Activated naive CD8-positive, alpha-beta T cell treated with anti-CD3 and anti-CD28 coated beads, Interleukin-2, amount 10 ng/mL, durations not matched to agents 7 days and 5 days (primary cell): ENCODE measurements at regions not wholly inside any gene's neighbourhood (a gene's known extent, or its start where the extent isn't known, plus 50 kb on each side); places are given as distances from the start of the nearest gene placed in this dataset.

Experiments
- ATAC-seq: fragments of 150-1000 bp; cut with Tn5 transposase; one replicate; pipeline ENCODE4 v1.10.0; 2021; ENCODE audit warnings: low read depth, moderate library complexity
- POLR2A ChIA-PET: fragments of 350-600 bp; sonication (Branson Sonifier 250); formaldehyde crosslinking; loops from one replicate; lab custom pipeline; 2021; ENCODE audit warnings: antibody characterized with exemption; lab: Charles Lee
- DNase-seq: peaks from one replicate; pipeline ENCODE4 v3.0.0; 2021
- H3K27ac Mint-ChIP-seq: one replicate; pipeline ENCODE4 v1.8.0; 2022; ENCODE audit warnings: mild to moderate bottlenecking, mixed read lengths
- H3K27me3 Mint-ChIP-seq: one replicate; pipeline ENCODE4 v1.8.0; 2022; ENCODE audit warnings: mild to moderate bottlenecking, moderate library complexity, mixed read lengths
- H3K36me3 Mint-ChIP-seq: one replicate; pipeline ENCODE4 v1.8.0; 2021; ENCODE audit warnings: mild to moderate bottlenecking, mixed read lengths
- H3K4me1 Mint-ChIP-seq: one replicate; pipeline ENCODE4 v1.8.0; 2021; ENCODE audit warnings: mixed read lengths
- H3K4me3 Mint-ChIP-seq: one replicate; pipeline ENCODE4 v1.8.0; 2022; ENCODE audit warnings: mild to moderate bottlenecking, moderate library complexity, mixed read lengths
- H3K9me3 Mint-ChIP-seq: one replicate; pipeline ENCODE4 v1.8.0; 2021; ENCODE audit warnings: mixed read lengths

DNA sequence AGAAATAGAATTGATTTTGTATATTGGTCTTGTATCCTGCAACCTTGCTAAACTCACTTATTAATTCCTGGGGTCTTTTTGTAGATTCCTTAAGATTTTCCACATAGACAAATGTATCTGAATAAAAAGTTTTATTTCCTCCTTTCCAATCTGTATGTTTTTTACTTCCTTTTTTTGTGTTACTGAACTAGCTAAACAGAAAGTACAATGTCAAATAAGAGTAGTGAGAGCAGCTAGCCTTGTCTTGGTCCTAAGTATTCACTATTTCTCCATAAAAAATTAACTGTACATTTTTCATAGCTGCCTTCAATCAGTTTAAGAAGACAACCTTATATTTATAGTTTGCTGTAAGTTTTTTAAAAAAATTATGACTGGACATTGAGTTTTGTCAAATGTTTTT, 74.9 kb downstream of the FASLG start:
- H3K36me3 Mint-ChIP-seq, result peaks cover 8% of the 10 kb centered on the region
- peaks cover 50% of the 10 kb centered on the region for H3K27me3 Mint-ChIP-seq
- H3K4me3 Mint-ChIP-seq, result no peak overlapping the region
- H3K27ac Mint-ChIP-seq, result no peak overlapping the region
- H3K9me3 Mint-ChIP-seq, result peaks cover 2% of the 10 kb centered on the region
- DNase-seq (no peak), ATAC-seq (no peak)
- POLR2A ChIA-PET, result no interaction called here
- H3K4me1 Mint-ChIP-seq, result peaks cover 2% of the 10 kb centered on the region

DNA sequence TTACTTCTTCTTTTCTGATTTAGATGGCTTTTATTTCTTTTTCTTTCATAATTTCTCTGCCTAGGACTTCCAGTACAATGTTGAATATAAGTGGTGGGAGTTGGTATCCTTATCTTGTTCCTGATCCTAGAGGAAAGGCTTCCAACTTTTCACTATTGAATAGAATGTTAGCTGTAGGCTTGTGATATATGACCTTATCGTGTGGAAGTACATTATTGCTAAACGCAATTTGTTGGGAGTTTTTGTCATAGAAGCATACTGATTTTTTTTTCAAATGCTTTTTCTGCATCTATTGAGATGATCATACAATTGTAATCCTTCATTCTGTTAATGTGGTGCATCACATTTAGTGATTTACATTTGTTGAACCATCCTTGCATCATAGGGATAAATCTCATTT, 79.5 kb downstream of the FASLG start:
- Mint-ChIP-seq H3K4me3 (no peak overlapping the region), H3K9me3 (no peaks in the 10 kb centered on the region), H3K27ac (no peak overlapping the region), H3K27me3 (peaks cover 59% of the 10 kb centered on the region), H3K4me1 (peaks cover 10% of the 10 kb centered on the region), H3K36me3 (no peaks in the 10 kb centered on the region)
- DNase-seq (no peak), ATAC-seq (no peak)
- POLR2A ChIA-PET, result no interaction called here

DNA sequence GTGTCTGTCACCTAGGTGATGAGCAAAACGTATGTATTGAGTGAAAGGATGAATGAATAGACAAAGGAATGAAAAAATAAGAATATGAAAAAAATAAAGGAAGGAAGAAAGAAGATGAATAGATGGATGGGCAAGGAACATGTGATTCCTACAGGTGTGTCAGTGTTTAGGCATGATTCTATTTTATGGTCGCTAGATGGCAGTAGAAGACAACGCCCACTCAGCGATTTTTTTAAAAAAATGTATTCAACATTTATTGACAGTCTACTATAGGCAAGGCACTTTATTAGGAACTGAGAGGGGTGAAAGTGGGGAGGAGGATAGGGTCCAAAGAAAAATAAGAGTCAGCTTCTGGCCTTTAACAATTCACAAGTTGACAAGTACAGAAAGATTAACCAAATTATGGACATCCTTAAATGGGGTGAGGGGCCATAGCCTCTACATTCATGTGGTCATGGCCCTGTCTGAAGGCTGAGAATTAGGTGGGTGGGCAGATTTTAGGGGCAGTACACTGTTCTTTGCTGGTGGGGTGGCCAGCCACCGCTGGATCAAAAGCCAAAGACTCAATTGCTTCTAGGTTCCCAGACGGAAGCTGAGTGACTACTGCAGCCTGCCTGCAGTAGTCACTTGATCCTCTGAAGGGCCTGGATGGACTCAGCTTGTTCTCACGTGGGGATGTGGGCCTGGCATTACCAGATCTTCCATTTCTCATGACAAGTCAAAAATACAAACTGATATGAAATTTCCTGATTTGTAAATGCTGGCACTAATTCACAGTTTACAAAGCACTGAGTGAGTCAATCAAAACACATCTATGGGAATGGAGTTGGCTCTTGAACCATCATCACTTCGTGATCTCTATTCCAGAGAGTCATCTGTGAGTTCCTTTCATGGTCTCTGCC, 83.9 kb downstream of the FASLG start:
- peaks cover 2% of the 10 kb centered on the region for H3K36me3 Mint-ChIP-seq
- no peak overlapping the region for H3K27ac Mint-ChIP-seq
- DNase-seq (no peak), ATAC-seq (no peak)
- POLR2A ChIA-PET, result no interaction called here
- H3K27me3 Mint-ChIP-seq, result peaks cover 33% of the 10 kb centered on the region
- no peaks in the 10 kb centered on the region for H3K9me3 Mint-ChIP-seq
- H3K4me1 Mint-ChIP-seq, result peaks cover 37% of the 10 kb centered on the region
- no peak overlapping the region for H3K4me3 Mint-ChIP-seq

DNA sequence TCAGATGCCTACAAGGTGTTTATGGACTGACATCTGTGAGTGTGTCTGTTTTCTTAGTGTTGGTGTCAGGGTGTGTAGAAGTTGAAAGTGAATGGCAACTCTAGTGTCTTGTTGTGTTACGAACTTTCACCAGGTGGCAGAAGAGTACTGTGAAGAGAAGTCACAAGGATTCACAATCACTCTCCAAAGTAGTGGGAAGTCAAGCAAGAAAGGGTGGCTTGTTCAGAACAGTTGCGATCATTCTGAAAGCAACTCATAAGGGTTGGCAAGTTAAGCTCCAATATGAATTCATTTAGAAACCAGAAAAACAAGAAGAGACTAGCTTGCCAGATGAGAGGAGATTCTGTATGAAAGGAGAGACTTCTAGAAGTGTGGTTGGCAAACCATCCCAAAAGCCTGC, 86.1 kb downstream of the FASLG start:
- ATAC-seq (peak; percentile 54), DNase-seq (no peak)
- Mint-ChIP-seq H3K4me1 (peaks cover 37% of the 10 kb centered on the region), H3K27me3 (peaks cover 17% of the 10 kb centered on the region), H3K36me3 (peaks cover 2% of the 10 kb centered on the region), H3K4me3 (peak overlapping the region; percentile 55), H3K9me3 (peaks cover 4% of the 10 kb centered on the region), H3K27ac (peak overlapping the region; percentile 6)
- POLR2A ChIA-PET, result interaction anchor here (1.0 kb wide), 1 partner anchor 1473 kb away, joined by 3 read pairs; no protein-coding TSS in a partner anchor

DNA sequence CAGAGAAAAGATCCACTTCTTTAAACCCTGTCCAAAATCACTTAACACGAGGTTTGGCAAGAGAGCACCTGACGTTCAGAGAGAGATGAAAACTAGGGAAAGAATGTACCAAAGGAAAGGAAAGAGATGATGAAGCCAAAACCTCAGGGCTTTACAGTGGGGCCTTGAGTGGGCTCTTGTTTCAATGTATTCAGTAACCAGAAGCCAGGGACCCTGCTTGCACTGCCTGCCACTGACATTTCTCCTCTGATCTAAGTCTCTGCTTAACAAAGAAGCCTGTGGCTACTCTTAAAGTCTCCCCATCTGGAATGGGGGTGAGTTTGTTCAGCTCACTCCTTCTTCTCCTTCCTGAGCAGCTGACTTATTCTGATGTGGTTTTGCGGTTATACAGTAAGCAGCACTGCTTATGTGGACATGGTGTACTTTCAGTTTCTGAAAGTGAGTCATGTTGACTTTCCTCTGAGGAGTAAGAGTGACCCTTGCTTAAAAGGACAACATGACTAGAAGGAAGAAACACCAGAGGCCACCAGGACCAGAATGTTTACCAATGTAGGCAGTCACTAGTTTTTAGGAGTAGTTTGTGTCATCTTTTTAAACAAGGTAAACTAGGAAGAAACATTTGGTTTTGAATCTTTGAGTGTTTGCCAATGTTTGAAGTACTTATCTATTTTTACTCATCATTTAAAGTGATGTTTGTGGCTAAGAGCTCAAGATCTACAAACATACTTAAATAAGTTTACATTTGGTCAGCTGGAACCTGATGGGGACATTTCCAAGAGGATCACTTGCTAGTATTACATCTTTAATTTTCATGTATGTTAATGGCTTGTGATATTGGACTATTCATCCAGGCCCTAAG, 87.4 kb downstream of the FASLG start:
- Mint-ChIP-seq H3K27me3 (peaks cover 4% of the 10 kb centered on the region), H3K36me3 (peaks cover 2% of the 10 kb centered on the region), H3K27ac (peak overlapping the region; percentile 71), H3K4me3 (peak overlapping the region; percentile 51), H3K9me3 (peaks cover 4% of the 10 kb centered on the region), H3K4me1 (peaks cover 37% of the 10 kb centered on the region)
- POLR2A ChIA-PET, result interaction anchor here (0.6 to 1.2 kb wide), 3 partner anchors 73 to 1136 kb away, joined by 3 to 4 read pairs (median 3); no protein-coding TSS in a partner anchor
- DNase-seq (no peak), ATAC-seq (peak; percentile 88)

DNA sequence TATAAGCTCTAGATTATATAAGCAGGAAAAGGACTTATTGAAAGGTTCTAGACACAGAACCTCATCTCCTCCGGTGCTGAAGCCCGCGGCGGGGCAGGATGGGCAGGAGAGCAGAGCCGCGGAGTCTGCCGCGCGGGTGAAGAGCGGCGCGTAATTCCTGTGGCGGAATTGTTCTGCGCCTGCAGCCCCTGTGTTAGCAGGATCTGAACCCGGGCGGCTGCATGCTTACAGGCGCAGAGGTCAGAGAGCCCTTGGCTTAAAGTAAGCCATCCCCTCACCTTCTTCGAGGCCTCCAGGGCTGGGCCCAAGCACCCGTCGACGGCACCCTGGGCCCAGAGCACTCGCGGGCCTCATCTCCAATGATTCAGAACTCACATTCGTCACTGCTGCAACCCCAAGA, 89.3 kb downstream of the FASLG start:
- Mint-ChIP-seq H3K27me3 (no peaks in the 10 kb centered on the region), H3K27ac (no peak overlapping the region), H3K4me1 (peaks cover 29% of the 10 kb centered on the region), H3K36me3 (peaks cover 2% of the 10 kb centered on the region), H3K4me3 (no peak overlapping the region), H3K9me3 (peaks cover 4% of the 10 kb centered on the region)
- ATAC-seq (no peak), DNase-seq (no peak)
- POLR2A ChIA-PET, result no interaction called here

DNA sequence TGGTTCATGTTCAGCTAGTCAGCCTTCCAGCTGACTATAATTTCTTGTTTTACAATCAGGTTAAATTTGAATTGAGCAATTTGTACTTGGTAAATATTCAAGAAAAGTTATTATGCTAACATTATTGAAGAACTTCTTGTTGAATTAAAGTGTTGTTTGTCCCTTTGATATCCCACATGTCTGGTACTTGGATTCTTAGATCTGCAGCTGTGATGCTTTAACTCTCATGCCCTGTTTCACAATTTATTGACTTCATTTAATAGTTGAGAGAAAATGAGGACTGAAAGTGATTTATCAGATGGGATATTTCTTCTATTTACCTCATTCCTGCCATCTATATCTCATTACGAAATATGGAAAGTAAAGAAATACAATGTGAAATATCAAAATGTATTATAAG, 92.8 kb downstream of the FASLG start:
- DNase-seq, result no peak
- no peak for ATAC-seq
- Mint-ChIP-seq H3K4me3 (no peak overlapping the region), H3K9me3 (peaks cover 5% of the 10 kb centered on the region), H3K36me3 (peaks cover 8% of the 10 kb centered on the region), H3K4me1 (peaks cover 28% of the 10 kb centered on the region), H3K27me3 (no peaks in the 10 kb centered on the region), H3K27ac (no peak overlapping the region)
- POLR2A ChIA-PET, result no interaction called here

DNA sequence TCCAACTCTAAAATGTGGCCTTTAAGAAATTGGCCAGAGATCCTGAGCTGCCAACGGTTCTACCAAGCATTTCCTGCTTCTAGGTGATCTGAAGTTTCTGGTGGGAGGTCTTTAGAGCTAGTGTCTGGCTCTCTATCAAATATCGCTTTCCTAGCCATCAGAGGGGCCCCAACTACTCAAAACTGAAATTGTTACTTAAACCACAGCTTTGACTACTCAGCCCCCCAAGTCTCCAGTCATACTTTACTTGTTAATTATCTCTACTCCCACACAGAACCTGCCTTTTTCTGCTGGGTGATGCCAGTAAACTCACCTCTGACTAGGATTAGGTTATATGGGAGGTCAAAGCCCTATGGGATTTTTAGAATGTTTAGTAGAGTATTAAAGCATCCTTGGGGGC, 95.1 kb downstream of the FASLG start:
- no peak overlapping the region for H3K4me3 Mint-ChIP-seq
- peaks cover 4% of the 10 kb centered on the region for H3K9me3 Mint-ChIP-seq
- H3K27ac Mint-ChIP-seq, result no peak overlapping the region
- peaks cover 26% of the 10 kb centered on the region for H3K4me1 Mint-ChIP-seq
- ATAC-seq (peak; percentile 47), DNase-seq (no peak)
- POLR2A ChIA-PET, result no interaction called here
- no peaks in the 10 kb centered on the region for H3K27me3 Mint-ChIP-seq
- peaks cover 12% of the 10 kb centered on the region for H3K36me3 Mint-ChIP-seq

DNA sequence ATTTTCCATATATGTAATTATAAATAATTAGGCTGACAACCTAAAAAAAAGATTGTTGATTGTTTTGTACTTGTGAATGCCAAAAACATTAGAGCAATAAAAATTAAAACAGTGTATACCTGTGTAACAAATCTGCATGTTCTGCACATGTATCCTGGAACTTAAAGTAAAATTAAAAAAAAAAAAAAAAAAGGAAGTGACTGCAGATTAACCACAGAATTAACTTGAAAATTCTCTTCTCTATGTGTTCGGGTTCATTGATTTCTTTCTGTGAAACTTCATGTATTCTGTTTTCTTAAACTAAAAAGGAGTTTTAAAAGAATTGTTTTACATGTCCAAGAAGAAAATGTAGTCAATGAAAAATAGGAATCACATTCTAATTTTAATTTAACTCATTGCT, 95.7 kb downstream of the FASLG start:
- no peak overlapping the region for H3K4me3 Mint-ChIP-seq
- H3K36me3 Mint-ChIP-seq, result peaks cover 12% of the 10 kb centered on the region
- POLR2A ChIA-PET, result no interaction called here
- H3K27ac Mint-ChIP-seq, result no peak overlapping the region
- no peaks in the 10 kb centered on the region for H3K27me3 Mint-ChIP-seq
- ATAC-seq, result no peak
- DNase-seq, result no peak
- peaks cover 4% of the 10 kb centered on the region for H3K9me3 Mint-ChIP-seq
- H3K4me1 Mint-ChIP-seq, result peaks cover 26% of the 10 kb centered on the region

DNA sequence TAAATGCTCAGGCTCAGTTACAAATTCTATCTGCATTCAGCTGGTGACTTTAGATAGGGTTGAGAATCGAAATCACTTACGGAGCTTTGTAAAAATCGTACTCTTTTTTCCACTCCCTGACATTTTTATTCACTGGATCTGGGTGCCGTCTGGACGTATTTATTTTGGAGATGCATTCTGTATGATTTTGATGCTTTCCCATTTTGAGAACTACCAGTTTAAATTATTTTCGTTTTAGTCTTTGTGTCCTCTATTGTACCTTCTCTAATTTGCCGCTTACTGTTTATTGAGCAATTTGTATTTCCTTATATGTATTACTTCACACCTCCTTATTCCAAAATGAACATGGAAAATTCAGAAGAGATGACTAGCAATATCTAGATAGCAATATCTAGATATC, 96.2 kb downstream of the FASLG start:
- Mint-ChIP-seq H3K27me3 (no peaks in the 10 kb centered on the region), H3K27ac (no peak overlapping the region), H3K4me1 (peaks cover 26% of the 10 kb centered on the region), H3K4me3 (no peak overlapping the region), H3K9me3 (peaks cover 4% of the 10 kb centered on the region), H3K36me3 (peaks cover 12% of the 10 kb centered on the region)
- ATAC-seq, result no peak
- POLR2A ChIA-PET, result no interaction called here
- no peak for DNase-seq

DNA sequence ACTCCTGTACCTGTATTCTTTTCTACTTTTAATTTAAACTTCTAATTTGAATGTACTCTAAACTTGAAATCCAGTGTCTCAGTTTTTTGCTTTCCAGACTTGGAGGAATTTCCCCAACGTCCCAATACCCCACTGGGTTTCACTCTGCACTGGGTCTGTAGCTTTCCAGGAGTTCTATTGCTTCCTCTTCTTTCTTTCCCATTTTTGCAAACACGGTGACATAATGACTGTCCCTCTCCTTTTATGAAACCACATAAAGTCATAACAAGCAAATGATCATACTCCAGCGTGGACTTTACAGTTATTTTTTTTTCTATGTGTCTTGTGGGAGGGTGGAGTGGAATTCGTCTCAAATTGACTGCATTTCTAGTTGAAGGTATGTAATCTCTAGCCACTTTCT, 97.1 kb downstream of the FASLG start:
- H3K36me3 Mint-ChIP-seq, result peaks cover 16% of the 10 kb centered on the region
- POLR2A ChIA-PET, result no interaction called here
- no peak overlapping the region for H3K4me3 Mint-ChIP-seq
- no peaks in the 10 kb centered on the region for H3K27me3 Mint-ChIP-seq
- peaks cover 30% of the 10 kb centered on the region for H3K4me1 Mint-ChIP-seq
- H3K9me3 Mint-ChIP-seq, result peaks cover 5% of the 10 kb centered on the region
- no peak for DNase-seq
- no peak for ATAC-seq
- no peak overlapping the region for H3K27ac Mint-ChIP-seq

DNA sequence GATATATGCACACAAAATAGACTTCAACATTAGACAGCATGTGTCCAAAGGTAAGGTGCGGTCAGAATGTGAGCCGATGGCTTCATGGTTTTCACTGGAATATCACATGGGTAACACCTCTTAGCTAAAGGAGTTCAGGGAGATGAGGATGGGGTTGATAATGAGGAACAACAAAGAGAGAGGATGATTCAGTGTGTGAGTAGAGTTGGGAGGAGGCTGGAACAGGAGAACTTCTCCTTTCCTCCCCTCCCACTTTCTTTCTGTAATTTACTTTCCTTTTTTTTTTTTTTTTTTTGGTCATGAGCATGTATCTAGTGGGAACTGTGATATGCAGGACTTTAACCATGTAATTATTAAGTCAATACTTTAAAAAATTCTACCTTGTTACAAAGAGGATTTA, 99.4 kb downstream of the FASLG start:
- no peak for ATAC-seq
- Mint-ChIP-seq H3K9me3 (peaks cover 5% of the 10 kb centered on the region), H3K27ac (no peak overlapping the region), H3K36me3 (peaks cover 16% of the 10 kb centered on the region), H3K4me1 (peaks cover 41% of the 10 kb centered on the region), H3K27me3 (no peaks in the 10 kb centered on the region), H3K4me3 (no peak overlapping the region)
- DNase-seq, result no peak
- POLR2A ChIA-PET, result interaction anchor here (0.7 kb wide), 1 partner anchor 314 kb away, joined by 5 read pairs; no protein-coding TSS in a partner anchor

DNA sequence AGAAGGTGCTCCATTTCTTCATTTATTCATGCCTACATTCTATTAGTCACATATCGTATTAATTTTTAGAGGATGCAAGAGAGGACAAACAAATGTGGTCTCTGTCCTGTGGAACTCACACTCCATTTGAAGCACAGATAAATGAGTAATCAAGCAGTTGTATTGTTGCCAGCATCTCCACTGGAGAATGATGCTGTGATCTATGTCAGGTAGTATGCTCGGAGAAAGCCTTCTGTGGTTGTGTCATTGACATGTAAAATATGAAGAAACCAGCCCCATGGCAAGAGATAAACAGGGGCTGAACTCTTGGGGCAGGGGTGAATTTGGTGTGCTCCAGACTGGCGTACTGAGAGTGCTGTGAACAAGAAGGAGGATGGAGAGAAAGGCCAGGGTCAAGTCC, 101.2 kb downstream of the FASLG start:
- H3K36me3 Mint-ChIP-seq, result peaks cover 13% of the 10 kb centered on the region
- no peaks in the 10 kb centered on the region for H3K27me3 Mint-ChIP-seq
- no peak overlapping the region for H3K4me3 Mint-ChIP-seq
- H3K4me1 Mint-ChIP-seq, result peaks cover 33% of the 10 kb centered on the region
- POLR2A ChIA-PET, result no interaction called here
- peaks cover 4% of the 10 kb centered on the region for H3K9me3 Mint-ChIP-seq
- ATAC-seq (no peak), DNase-seq (no peak)
- no peak overlapping the region for H3K27ac Mint-ChIP-seq
